EL (cell line): ENCODE measurements at regions not wholly inside any gene's neighbourhood (a gene's known extent, or its start where the extent isn't known, plus 50 kb on each side); places are given as distances from the start of the nearest gene placed in this dataset.

Experiments used
- DNase-seq: peaks from one replicate; pipeline ENCODE4 v3.0.0-alpha.2; 2016

GRCh38 chr11:19353287-19353850 is 112.6 kb upstream of the E2F8 start:
- no peak for DNase-seq

DNA sequence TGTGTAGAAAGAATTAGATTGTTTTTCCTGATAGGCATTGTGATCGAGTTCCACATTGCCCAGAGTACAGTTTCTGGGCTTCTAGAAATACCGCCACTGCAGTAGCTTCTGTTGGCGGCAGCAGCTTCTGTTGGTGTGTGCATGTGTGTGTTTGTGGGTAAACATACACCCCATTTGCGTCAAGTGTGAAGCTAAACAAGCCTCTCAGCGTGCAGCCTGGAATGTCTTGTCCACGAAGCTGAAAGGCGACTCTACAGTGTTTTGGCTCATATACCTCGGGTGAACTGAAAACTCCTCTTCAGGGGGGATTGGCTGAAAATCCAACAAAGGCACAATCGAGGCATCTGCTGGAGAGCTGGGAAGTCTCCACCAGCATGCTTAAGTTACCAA is 112.0 kb upstream of the E2F8 start:
- DNase-seq: no peak

GRCh38 chr11:19352072-19352770 is 111.5 kb upstream of the E2F8 start:
- no peak for DNase-seq

GRCh38 chr11:19351426-19351825 is 110.7 kb upstream of the E2F8 start:
- DNase-seq: no peak

GRCh38 chr11:19350160-19350559 is 109.4 kb upstream of the E2F8 start:
- no peak for DNase-seq

DNA sequence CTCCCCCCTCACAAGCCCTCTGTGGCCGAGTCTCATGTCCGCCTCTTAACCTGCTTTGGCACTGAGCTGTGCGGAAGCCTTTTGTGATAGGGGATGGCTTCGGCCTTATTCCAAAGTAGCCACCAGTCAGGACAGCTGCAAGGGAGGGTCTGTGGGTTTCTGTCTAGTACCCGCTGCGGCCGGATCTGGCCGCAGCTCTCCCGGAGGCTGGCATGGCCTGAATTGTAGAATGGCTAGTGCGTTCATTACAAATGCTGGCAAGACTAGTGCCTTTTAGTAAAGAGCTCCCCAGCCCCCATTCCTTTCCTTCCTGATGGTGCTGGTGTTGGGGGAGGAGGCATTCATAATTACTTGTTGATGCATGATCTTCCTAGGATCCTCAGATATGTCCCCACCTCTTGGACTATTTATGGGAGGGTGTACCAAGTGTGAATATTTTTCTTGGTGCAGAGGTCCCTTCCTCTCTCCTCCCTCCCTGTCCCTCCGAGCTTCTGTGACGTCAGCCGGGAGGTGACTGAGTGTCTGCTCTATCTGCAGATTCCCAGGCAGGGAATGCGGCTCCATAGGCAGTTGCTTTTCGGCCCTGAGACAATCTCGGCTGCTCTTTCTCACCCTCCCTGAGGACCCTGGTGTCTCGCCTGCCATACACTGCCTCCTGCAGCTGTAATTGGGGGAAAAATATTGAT is 108.7 kb upstream of the E2F8 start:
- no peak for DNase-seq

DNA sequence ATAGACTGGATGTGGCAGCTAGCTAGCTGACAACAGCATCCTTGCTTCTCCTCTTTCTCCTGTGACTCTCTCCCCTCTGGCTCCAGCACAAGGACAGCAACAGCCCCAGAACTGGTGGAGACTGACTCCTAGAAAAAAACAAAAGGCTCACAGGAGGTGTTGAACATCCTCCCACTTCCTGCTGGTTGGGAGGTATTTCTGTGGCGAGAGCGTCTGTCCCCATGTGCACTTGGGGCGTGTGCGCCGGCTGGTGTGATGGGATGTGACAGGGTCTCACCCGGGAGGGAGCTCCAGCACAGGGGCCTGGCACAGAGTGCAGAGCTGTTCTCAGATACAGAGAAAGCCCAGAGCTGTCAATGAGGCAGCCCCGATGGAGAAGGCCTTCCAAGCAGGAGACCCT is 107.2 kb upstream of the E2F8 start:
- no peak for DNase-seq

DNA sequence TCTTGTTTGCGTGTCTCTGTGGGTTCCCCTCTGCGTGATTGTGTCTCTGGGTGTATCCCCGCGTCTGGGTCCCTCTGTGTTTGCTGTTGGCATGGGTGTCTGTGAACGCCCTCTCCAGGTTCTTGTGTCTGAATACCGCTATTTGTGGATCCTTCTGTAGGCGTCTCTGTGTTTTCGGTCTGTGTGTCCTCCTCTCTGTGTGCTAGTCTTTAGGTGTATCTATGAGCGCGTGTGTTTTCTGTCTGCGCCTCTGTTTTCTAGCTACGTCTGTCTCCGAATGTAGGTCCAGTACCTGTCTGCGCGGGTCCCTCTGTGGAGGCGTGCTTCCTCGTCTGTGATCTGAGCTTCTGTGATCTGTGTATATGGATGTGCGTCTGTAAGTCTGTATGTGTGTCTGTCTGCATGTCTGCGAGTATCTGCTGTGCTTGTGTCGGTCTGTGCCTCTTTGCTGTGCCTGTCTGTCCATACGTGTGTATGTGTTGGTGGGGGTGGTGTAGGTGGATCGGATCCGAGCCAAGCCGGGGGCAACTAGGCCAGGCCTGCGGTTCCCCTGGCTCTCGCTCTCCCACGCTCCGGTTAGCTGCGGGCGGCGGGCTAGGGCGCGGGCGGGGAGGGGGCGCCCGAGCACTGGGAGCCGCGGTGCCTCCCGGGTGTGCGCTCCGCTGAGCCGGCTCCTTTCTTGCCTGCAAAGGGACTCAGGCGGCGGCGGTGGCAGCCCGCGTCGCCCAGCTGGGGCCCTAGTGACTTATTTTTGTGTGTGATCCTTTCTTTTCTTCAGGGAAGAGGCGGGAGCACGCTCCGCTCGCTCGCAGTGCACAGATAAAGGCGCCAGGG is 105.3 kb upstream of the E2F8 start:
- DNase-seq: peak; percentile 21

DNA sequence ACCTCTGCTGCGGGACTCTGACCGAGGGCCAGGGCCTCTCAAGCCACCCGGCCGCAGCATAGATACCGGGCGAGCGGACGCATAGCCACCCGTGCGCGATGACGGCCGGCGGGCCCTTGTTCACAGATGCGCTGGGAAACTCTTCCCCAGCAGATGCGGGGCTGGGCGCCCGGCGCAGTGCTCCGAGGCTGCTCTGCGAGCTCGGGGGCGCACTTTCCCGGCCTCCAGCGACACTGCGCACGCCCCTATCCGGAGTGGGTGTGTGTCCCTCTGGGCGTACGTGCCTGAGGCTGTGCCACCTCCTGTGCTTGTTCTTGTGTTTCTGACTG is 104.7 kb upstream of the E2F8 start:
- peak; percentile 45 for DNase-seq

DNA sequence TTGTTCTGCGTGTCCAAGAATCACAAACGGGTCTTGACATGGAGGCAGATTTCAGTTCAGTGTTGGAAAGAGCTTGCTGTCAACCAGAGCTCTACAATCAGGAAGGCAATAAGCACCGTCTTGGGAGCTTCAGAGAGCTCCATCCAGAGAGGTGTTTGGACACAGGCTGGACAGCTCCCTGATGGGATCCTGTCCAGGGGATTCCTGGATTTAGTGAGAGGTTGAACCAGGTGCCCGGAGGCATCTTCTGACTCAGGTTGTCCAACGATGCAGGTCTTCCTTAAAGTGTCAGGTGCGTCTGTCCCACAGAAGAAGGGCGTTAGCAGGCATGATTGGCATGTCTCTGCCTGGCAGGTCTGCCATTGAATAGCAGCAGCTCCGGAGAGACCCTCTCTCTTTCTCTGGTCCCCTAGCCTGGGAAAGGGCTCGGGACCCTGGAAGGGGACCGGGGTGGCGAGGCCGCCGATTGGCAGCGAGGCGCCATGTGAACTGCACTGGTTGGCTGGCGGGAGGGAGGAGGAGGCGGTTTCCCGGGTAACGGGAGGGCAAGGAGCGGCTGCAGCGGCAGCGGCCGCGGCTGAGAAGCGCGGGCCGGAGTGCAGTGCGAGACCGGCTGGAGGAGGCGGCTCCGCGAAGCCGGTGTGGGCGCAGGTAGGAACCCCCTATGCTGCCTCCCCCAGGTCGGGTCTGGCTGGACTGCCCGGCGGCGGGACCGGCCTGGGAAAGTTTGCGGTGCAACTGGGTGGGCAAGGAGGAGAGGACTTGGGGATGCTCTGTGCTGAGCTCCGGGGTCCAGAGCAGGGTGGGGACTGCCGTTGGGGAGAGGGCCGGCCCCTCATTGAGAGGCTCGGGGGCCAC is 104.1 kb upstream of the E2F8 start:
- peak; percentile 33 for DNase-seq

GRCh38 chr11:19342036-19342435 is 101.3 kb upstream of the E2F8 start:
- no peak for DNase-seq

GRCh38 chr11:19338375-19338774 is 97.6 kb upstream of the E2F8 start:
- no peak for DNase-seq

GRCh38 chr11:19337779-19338178 is 97.0 kb upstream of the E2F8 start:
- no peak for DNase-seq

DNA sequence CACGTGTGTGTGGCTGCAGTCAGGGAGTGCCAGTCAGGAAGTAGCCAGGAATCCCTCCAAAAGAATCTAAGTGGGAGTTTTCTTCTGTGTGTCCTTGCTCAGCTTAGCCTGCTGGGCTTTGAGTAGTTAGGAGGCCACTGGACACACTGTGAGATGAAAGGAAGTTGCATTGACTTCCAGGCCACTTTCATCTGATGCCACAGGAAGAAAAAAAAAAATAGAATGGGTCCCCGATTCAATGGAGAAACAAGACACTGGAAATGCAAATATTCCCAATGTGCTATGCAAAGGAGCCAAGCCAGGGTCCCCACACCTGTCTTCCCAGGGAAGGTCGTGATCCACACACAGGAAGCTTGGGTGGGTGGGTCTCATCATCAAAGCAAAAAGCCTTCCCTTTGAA is 95.6 kb upstream of the E2F8 start:
- DNase-seq: no peak

- DNase-seq: no peak
Measured at GRCh38 chr11:19332476-19332875, 91.7 kb upstream of the E2F8 start.

- DNase-seq: no peak
Measured at GRCh38 chr11:19330416-19330815, 89.7 kb upstream of the E2F8 start.

GRCh38 chr11:19329970-19330369 is 89.2 kb upstream of the E2F8 start:
- no peak for DNase-seq

DNA sequence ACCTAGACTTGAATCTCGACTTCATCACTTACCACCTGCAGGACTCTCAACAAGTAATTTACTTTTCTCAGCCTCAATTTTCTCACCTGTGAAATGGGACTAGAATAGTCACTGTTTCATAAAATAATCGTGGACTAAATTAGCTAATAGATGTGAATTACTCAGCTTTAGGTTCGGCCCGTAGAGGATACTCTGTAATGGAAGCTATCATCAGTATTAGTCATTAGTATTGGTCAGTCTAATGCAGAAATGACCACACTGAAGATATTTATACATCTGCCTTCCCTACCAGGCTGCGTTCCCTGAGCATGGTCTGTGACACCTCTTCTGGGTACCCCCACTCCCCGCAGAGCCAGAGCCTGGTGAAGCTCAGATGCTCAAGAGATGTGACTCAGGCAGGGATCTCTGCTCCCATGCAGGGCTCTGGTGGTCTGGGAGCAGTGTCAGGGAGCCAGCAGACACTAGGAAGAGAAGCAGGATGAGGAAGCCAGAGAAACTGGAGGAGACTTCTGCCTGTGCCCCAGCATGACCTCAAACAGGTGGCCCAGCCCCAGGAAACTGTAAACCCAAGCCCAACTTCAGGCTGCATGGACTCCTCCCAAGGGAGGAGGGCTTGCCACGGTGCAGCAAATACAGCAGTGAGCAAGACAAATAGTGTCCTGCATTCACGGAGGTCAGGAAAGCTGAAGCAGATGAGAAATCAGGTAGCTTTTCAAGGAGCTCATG is 88.0 kb upstream of the E2F8 start:
- no peak for DNase-seq

DNA sequence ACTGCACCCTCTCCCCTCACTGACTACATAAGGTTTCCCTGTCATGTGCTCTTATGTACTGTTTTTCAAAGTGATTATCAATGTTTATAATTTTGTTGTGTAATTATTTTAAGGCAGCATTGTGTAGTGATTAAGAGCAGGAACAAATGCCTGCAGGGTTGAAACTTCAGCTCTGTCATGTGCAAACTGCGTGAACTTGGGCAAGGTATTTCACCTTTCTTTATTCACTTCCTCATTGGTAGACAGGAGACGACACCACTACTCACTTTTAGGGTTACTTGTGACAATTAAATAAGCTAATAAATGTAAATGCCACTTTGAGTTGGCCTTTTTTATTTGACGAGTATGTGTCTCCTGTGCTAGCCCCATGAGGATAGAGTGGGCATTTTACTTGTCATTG is 86.5 kb upstream of the E2F8 start:
- DNase-seq: no peak

DNA sequence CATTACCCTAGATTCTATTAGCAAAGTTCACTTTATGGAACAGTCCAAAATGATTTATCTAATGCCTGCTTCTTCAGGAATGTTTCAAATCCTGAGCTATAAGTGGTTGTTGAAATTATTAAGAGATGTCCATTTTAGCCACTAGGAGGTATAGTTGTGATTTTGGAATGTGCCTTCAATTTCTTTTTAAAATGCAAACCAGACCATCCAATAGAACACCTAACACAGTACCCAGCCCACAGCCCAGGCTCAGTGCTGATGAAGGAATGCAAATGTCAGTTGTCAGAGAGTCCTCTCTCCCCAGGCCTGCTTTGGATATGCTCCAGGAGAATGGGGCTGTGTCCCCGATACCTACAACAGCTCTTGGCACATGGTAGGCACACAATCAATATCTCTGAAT is 85.8 kb upstream of the E2F8 start:
- DNase-seq: peak; percentile 15

- no peak for DNase-seq
Measured at GRCh38 chr11:19323502-19323901, 82.8 kb upstream of the E2F8 start.

DNA sequence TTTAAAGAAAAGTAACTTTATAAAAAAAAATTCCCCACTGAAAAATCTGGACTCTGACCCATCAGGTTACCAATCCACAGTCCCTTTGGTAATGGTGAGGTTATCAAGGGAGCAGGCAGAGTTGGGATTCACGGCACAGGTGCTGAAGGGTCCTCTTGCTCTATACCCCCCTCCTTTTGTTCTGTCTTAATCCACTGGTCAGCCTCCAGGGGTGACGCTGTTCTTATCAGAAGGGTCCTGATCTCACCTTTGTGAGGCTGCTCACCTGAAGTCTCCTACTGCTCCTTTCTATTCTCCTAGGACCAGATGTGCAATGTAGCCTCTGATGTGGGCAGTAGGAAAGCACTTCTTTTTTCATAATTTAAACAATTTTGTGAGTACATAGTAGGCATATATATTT is 80.6 kb upstream of the E2F8 start:
- DNase-seq: no peak
